Esophagus muscularis mucosa (tissue), 4 donors: ENCODE measurements at regions not wholly inside any gene's neighbourhood (a gene's known extent, or its start where the extent isn't known, plus 50 kb on each side); places are given as distances from the start of the nearest gene placed in this dataset.

Source experiments
- EP300 ChIP-seq: sonication (generic); formaldehyde crosslinking; IDR thresholded peaks from one replicate; pipeline ENCODE4 v1.6.1; 2017; ENCODE audit warnings: antibody characterized with exemption
- POLR2A ChIP-seq: fragments of 450-650 bp; IDR thresholded peaks from one replicate; pipeline ENCODE4 v1.6.1; 2017; ENCODE audit warnings: antibody characterized with exemption, moderate library complexity, mild to moderate bottlenecking, low read depth
- POLR2AphosphoS5 ChIP-seq, 2 donors: sonication (generic); formaldehyde crosslinking; IDR thresholded peaks; one replicate each; pipeline ENCODE4 v1.6.1; 2017; ENCODE audit warnings: antibody characterized with exemption in 2 of 2
- TF ChIP-seq, protein P1 (sequence below), 3 experiments: fragments of 200-600 bp in 2 of 3; fragments of 450-650 bp in 1 of 3; sonication (generic) in 2 of 3; IDR thresholded peaks; one replicate each; pipeline ENCODE4 v1.5.1; 2017 to 2019; ENCODE audit warnings: antibody characterized with exemption in 3 of 3, mild to moderate bottlenecking in 2 of 3, moderate library complexity in 1 of 3

DNA sequence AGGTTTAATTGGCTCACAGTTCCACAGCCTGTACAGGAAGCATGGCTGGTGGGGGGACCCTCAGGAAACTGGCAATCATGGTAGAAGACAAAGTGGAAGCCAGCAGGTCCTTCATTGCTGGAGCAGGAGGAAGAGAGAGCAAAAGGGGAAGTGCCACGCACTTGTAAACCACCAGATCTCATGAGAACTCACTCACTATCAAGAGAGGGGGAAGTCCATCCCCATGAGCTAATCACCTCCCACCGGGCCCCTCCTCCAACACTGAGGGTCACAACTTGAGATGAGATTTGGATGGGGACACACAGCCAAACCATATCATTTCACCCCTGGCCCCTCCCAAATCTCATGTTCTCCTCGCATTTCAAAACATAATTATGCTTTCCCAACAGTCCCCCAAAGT is 171.9 kb upstream of the CACNA2D1 start:
- TF ChIP-seq POLR2A (no peak), EP300 (no peak), POLR2AphosphoS5 (IDR thresholded peaks at IDR 0.05) (no peak)
- TF ChIP-seq, protein P1, sequence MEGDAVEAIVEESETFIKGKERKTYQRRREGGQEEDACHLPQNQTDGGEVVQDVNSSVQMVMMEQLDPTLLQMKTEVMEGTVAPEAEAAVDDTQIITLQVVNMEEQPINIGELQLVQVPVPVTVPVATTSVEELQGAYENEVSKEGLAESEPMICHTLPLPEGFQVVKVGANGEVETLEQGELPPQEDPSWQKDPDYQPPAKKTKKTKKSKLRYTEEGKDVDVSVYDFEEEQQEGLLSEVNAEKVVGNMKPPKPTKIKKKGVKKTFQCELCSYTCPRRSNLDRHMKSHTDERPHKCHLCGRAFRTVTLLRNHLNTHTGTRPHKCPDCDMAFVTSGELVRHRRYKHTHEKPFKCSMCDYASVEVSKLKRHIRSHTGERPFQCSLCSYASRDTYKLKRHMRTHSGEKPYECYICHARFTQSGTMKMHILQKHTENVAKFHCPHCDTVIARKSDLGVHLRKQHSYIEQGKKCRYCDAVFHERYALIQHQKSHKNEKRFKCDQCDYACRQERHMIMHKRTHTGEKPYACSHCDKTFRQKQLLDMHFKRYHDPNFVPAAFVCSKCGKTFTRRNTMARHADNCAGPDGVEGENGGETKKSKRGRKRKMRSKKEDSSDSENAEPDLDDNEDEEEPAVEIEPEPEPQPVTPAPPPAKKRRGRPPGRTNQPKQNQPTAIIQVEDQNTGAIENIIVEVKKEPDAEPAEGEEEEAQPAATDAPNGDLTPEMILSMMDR (IDR thresholded peaks at IDR 0.05) = no peak
